VCaP (cell line): ENCODE measurements at regions not wholly inside any gene's neighbourhood (a gene's known extent, or its start where the extent isn't known, plus 50 kb on each side); places are given as distances from the start of the nearest gene placed in this dataset.

Source experiments
- H3K27ac ChIP-seq: fragments of 450-650 bp; 2 replicates; pipeline ENCODE4 v1.5.1; 2017
- CTCF ChIP-seq: fragments of 450-650 bp; conservative IDR thresholded peaks from 2 replicates; pipeline ENCODE4 v1.5.1; 2017; ENCODE audit warnings: mild to moderate bottlenecking, moderate library complexity

- TF ChIP-seq CTCF = no peak
- no peak overlapping the region for H3K27ac ChIP-seq
Measured at GRCh38 chr5:51476431-51476830, 93.2 kb downstream of the ISL1 start.

GRCh38 chr5:51479840-51480239 is 96.6 kb downstream of the ISL1 start:
- no peak for TF ChIP-seq CTCF
- no peak overlapping the region for H3K27ac ChIP-seq

- TF ChIP-seq CTCF = no peak
- no peak overlapping the region for H3K27ac ChIP-seq
Measured at GRCh38 chr5:51484326-51484725, 101.1 kb downstream of the ISL1 start.

- no peak overlapping the region for H3K27ac ChIP-seq
- TF ChIP-seq CTCF = no peak
Measured at GRCh38 chr5:51486158-51486557, 102.9 kb downstream of the ISL1 start.

- no peak for TF ChIP-seq CTCF
- H3K27ac ChIP-seq = no peak overlapping the region
Measured at GRCh38 chr5:51487952-51488351, 104.7 kb downstream of the ISL1 start.

- TF ChIP-seq CTCF = no peak
- no peak overlapping the region for H3K27ac ChIP-seq
Measured at GRCh38 chr5:51488803-51489642, 105.8 kb downstream of the ISL1 start.

- no peak for TF ChIP-seq CTCF
Measured at GRCh38 chr5:51494821-51495220, 111.6 kb downstream of the ISL1 start.

More at GRCh38 chr5:51494821-51495220, 111.6 kb downstream of the ISL1 start:
- no peak overlapping the region for H3K27ac ChIP-seq
